ENCODE measurements at regions not wholly inside any gene's neighbourhood (a gene's known extent, or its start where the extent isn't known, plus 50 kb on each side); places are given as distances from the start of the nearest gene placed in this dataset.

GRCh38 chr11:26088391-26088790, 243.5 kb upstream of the ANO3 start:
- H3K4me3 ChIP-seq (ENCODE audit: low read depth, poor library complexity, severe bottlenecking), result no peak overlapping the region
- TF ChIP-seq CTCF (IDR thresholded peaks at IDR 0.05) (no peak), POLR2A (IDR thresholded peaks at IDR 0.05) (no peak)
- WGBS, 2 donors, result 24 to 39% methylated on average over 1 of the region's 1 CpG
- DNase-seq (ENCODE audit: low spot score in 2 of 2), result no peak
- intact Hi-C loops (cut with DNase I; ENCODE audit: low total_unique reads), result no loop called here

GRCh38 chr11:26090651-26091050, 241.3 kb upstream of the ANO3 start:
- H3K4me3 ChIP-seq (ENCODE audit: low read depth, poor library complexity, severe bottlenecking), result no peak overlapping the region
- no peak for DNase-seq (ENCODE audit: low spot score in 2 of 2)
- WGBS, 2 donors, result 88 to 92% methylated on average over 3 of the region's 3 CpGs
- intact Hi-C loops (cut with DNase I; ENCODE audit: low total_unique reads), result no loop called here
- no peak for TF ChIP-seq CTCF (IDR thresholded peaks at IDR 0.05)
- no peak for TF ChIP-seq POLR2A (IDR thresholded peaks at IDR 0.05)

GRCh38 chr11:26093206-26093605, 238.7 kb upstream of the ANO3 start:
- intact Hi-C loops (cut with DNase I; ENCODE audit: low total_unique reads), result no loop called here
- no peak for DNase-seq (ENCODE audit: low spot score in 2 of 2)
- WGBS, 2 donors, result 91 to 98% methylated on average over 2 of the region's 2 CpGs
- TF ChIP-seq CTCF (IDR thresholded peaks at IDR 0.05) (no peak), POLR2A (IDR thresholded peaks at IDR 0.05) (no peak)
- H3K4me3 ChIP-seq (ENCODE audit: low read depth, poor library complexity, severe bottlenecking), result no peak overlapping the region

GRCh38 chr11:26095340-26095739, 236.6 kb upstream of the ANO3 start:
- no peak overlapping the region for H3K4me3 ChIP-seq (ENCODE audit: low read depth, poor library complexity, severe bottlenecking)
- TF ChIP-seq CTCF (IDR thresholded peaks at IDR 0.05), result no peak
- no peak for TF ChIP-seq POLR2A (IDR thresholded peaks at IDR 0.05)
- DNase-seq (ENCODE audit: low spot score in 2 of 2), result no peak
- intact Hi-C loops (cut with DNase I; ENCODE audit: low total_unique reads), result no loop called here
- 67 to 72% methylated on average over 5 of the region's 5 CpGs for WGBS, 2 donors

GRCh38 chr11:26096451-26096850, 235.5 kb upstream of the ANO3 start:
- intact Hi-C loops (cut with DNase I; ENCODE audit: low total_unique reads), result no loop called here
- TF ChIP-seq POLR2A (IDR thresholded peaks at IDR 0.05) (no peak), CTCF (IDR thresholded peaks at IDR 0.05) (no peak)
- no peak overlapping the region for H3K4me3 ChIP-seq (ENCODE audit: low read depth, poor library complexity, severe bottlenecking)
- 63 to 71% methylated on average over 6 of the region's 6 CpGs for WGBS, 2 donors
- DNase-seq (ENCODE audit: low spot score in 2 of 2), result no peak

- WGBS, 2 donors, result 92 to 95% methylated on average over 5 of the region's 5 CpGs
Observed at GRCh38 chr11:26102325-26102724, 229.6 kb upstream of the ANO3 start.

More at GRCh38 chr11:26102325-26102724, 229.6 kb upstream of the ANO3 start:
- no peak overlapping the region for H3K4me3 ChIP-seq (ENCODE audit: low read depth, poor library complexity, severe bottlenecking)
- intact Hi-C loops (cut with DNase I; ENCODE audit: low total_unique reads), result no loop called here
- TF ChIP-seq POLR2A (IDR thresholded peaks at IDR 0.05), result no peak
- no peak for TF ChIP-seq CTCF (IDR thresholded peaks at IDR 0.05)
- no peak for DNase-seq (ENCODE audit: low spot score in 2 of 2)
